CD14-positive monocyte (primary cell): ENCODE measurements at regions not wholly inside any gene's neighbourhood (a gene's known extent, or its start where the extent isn't known, plus 50 kb on each side); places are given as distances from the start of the nearest gene placed in this dataset.

Experiments used
- DNase-seq, 3 donors: peaks; one replicate each; pipeline ENCODE4 v3.0.0-alpha.2; 2011 to 2022
- H2AFZ ChIP-seq: 2 replicates; pipeline ENCODE4 v1.6.0; 2012; ENCODE audit warnings: mild to moderate bottlenecking, low read depth, low read length, inconsistent platforms; ENCODE audit not compliant: insufficient read depth, poor library complexity, severe bottlenecking
- H3K27ac ChIP-seq, 2 donors: 1 replicate in 1 of 2; 2 replicates in 1 of 2; pipeline ENCODE4 v1.5.1; 2012 to 2013; ENCODE audit warnings: low read length in 2 of 2, control low read depth in 1 of 2, inconsistent platforms in 1 of 2, low read depth in 1 of 2, mild to moderate bottlenecking in 1 of 2
- H3K27me3 ChIP-seq, 2 donors: one replicate each; pipeline versions ENCODE4 v1.6.0 to v1.6.1; 2011 to 2013; ENCODE audit warnings: low read length in 2 of 2; ENCODE audit not compliant: control insufficient read depth in 2 of 2, insufficient read depth in 2 of 2
- H3K36me3 ChIP-seq, 2 donors: replicated peaks in 1 of 2; 1 replicate in 1 of 2; 2 replicates in 1 of 2; pipeline versions ENCODE4 v1.5.1 to v1.6.1; 2012 to 2013; ENCODE audit warnings: low read length in 2 of 2, control low read depth in 1 of 2, inconsistent platforms in 1 of 2, mild to moderate bottlenecking in 1 of 2; ENCODE audit not compliant: insufficient read depth in 2 of 2, control insufficient read depth in 1 of 2
- H3K4me1 ChIP-seq, 2 donors: 1 replicate in 1 of 2; 2 replicates in 1 of 2; pipeline versions ENCODE4 v1.5.1 to v1.6.1; 2012 to 2013; ENCODE audit warnings: low read length in 2 of 2, control low read depth in 1 of 2, inconsistent platforms in 1 of 2, mild to moderate bottlenecking in 1 of 2, moderate library complexity in 1 of 2; ENCODE audit not compliant: insufficient read depth in 2 of 2, control insufficient read depth in 1 of 2
- H3K4me2 ChIP-seq: replicated peaks from 2 replicates; pipeline ENCODE3; 2012; ENCODE audit warnings: low read length, moderate library complexity, mild to moderate bottlenecking; ENCODE audit not compliant: poor library complexity, severe bottlenecking; ENCODE audit errors: extremely low read depth
- H3K4me3 ChIP-seq, 3 experiments: fragments of 200-600 bp in 1 of 3; sonication (generic) in 1 of 3; replicated peaks in 1 of 3; 1 replicate in 2 of 3; 2 replicates in 1 of 3; pipeline ENCODE4 v1.5.1; 2011 to 2013; ENCODE audit warnings: low read length in 3 of 3, mild to moderate bottlenecking in 3 of 3, control low read depth in 2 of 3, low read depth in 2 of 3, inconsistent platforms in 1 of 3, moderate library complexity in 1 of 3
- H3K79me2 ChIP-seq: 2 replicates; pipeline ENCODE4 v1.6.0; 2012; ENCODE audit warnings: mild to moderate bottlenecking, control low read depth, inconsistent platforms, low read length, moderate library complexity; ENCODE audit not compliant: insufficient read depth
- H3K9ac ChIP-seq: 2 replicates; pipeline ENCODE4 v1.6.0; 2017; ENCODE audit warnings: low read length, mild to moderate bottlenecking; ENCODE audit not compliant: insufficient read depth, poor library complexity, severe bottlenecking
- H3K9me3 ChIP-seq, 2 donors: replicated peaks in 1 of 2; 1 replicate in 1 of 2; 2 replicates in 1 of 2; pipeline versions ENCODE4 v1.5.1 to v1.6.1; 2012 to 2013; ENCODE audit warnings: low read length in 2 of 2, control low read depth in 1 of 2; ENCODE audit not compliant: control insufficient read depth in 1 of 2, insufficient read depth in 1 of 2
- H4K20me1 ChIP-seq: 2 replicates; pipeline ENCODE4 v1.6.0; 2012; ENCODE audit warnings: mild to moderate bottlenecking, low read length, control low read depth, moderate library complexity; ENCODE audit not compliant: insufficient read depth
- H3K27ac Mint-ChIP-seq, 7 donors: one replicate each; pipeline ENCODE4 v1.8.0; 2020; ENCODE audit warnings: mild to moderate bottlenecking in 7 of 7, mixed read lengths in 7 of 7, moderate library complexity in 6 of 7, inconsistent platforms in 2 of 7
- H3K27me3 Mint-ChIP-seq, 3 donors: one replicate each; pipeline ENCODE4 v1.8.0; 2021 to 2022; ENCODE audit warnings: low read depth in 3 of 3, mild to moderate bottlenecking in 3 of 3, mixed read lengths in 3 of 3, moderate library complexity in 3 of 3, inconsistent platforms in 1 of 3
- H3K36me3 Mint-ChIP-seq, 2 donors: one replicate each; pipeline ENCODE4 v1.8.0; 2020; ENCODE audit warnings: mixed read lengths in 2 of 2, inconsistent platforms in 1 of 2, mild to moderate bottlenecking in 1 of 2
- H3K4me1 Mint-ChIP-seq: one replicate; pipeline ENCODE4 v1.8.0; 2020; ENCODE audit warnings: mild to moderate bottlenecking, mixed read lengths
- H3K4me3 Mint-ChIP-seq, 2 donors: one replicate each; pipeline ENCODE4 v1.8.0; 2020; ENCODE audit warnings: mild to moderate bottlenecking in 2 of 2, mixed read lengths in 2 of 2, moderate library complexity in 1 of 2
- H3K9me3 Mint-ChIP-seq, 7 donors: one replicate each; pipeline ENCODE4 v1.8.0; 2020 to 2022; ENCODE audit warnings: mixed read lengths in 7 of 7, mild to moderate bottlenecking in 6 of 7, moderate library complexity in 6 of 7, inconsistent platforms in 2 of 7
- CTCF ChIP-seq: fragments of 200-600 bp; IDR thresholded peaks from one replicate; pipeline ENCODE4 v1.8.0; 2022; ENCODE audit warnings: antibody characterized with exemption, mild to moderate bottlenecking
- WGBS: methylation state at CpG from one replicate; pipeline ENCODE4 v1.1.5; 2013; ENCODE audit warnings: missing lambda C conversion rate; ENCODE audit not compliant: insufficient coverage; 5-methylcytosine and 5-hydroxymethylcytosine counted together
- intact Hi-C, 2 donors: fragments of 100-400 bp; cut with micrococcal nuclease; formaldehyde crosslinking; loops; one replicate each; pipeline versions ENCODE4 v1.15.0 to v1.15.1; 2023

GRCh38 chr20:57857969-57858368, 148.2 kb upstream of the PMEPA1 start:
- H3K9ac ChIP-seq: no peak overlapping the region
- no peak for DNase-seq
- intact Hi-C loops: no loop called here
- H3K27ac ChIP-seq: no peak overlapping the region
- no peak overlapping the region for H3K4me3 ChIP-seq
- Mint-ChIP-seq H3K27me3 (peaks cover 6 to 10% (median 6%) of the 10 kb centered on the region in 3 donors), H3K4me1 (no peaks in the 10 kb centered on the region), H3K27ac (no peak overlapping the region), H3K4me3 (no peak overlapping the region), H3K36me3 (no peaks in the 10 kb centered on the region), H3K9me3 (no peaks in the 10 kb centered on the region)
- no peaks in the 10 kb centered on the region for H4K20me1 ChIP-seq
- no peaks in the 10 kb centered on the region for H3K36me3 ChIP-seq
- no peaks in the 10 kb centered on the region for H3K79me2 ChIP-seq
- TF ChIP-seq CTCF: no peak
- H3K9me3 ChIP-seq: no peaks in the 10 kb centered on the region
- H2AFZ ChIP-seq: no peak overlapping the region
- no peaks in the 10 kb centered on the region for H3K27me3 ChIP-seq
- H3K4me2 ChIP-seq: no peak overlapping the region
- no peaks in the 10 kb centered on the region for H3K4me1 ChIP-seq
- no CpG with 5 or more reads among the region's 2 CpGs for WGBS

GRCh38 chr20:57857118-57857517, 147.3 kb upstream of the PMEPA1 start:
- Histone ChIP-seq H3K4me3 (no peak overlapping the region), H3K4me2 (no peak overlapping the region), H3K27me3 (no peaks in the 10 kb centered on the region), H3K27ac (no peak overlapping the region), H4K20me1 (no peaks in the 10 kb centered on the region), H3K4me1 (no peaks in the 10 kb centered on the region), H3K9ac (no peak overlapping the region), H3K36me3 (no peaks in the 10 kb centered on the region), H2AFZ (no peak overlapping the region), H3K79me2 (no peaks in the 10 kb centered on the region), H3K9me3 (no peaks in the 10 kb centered on the region)
- no peak for TF ChIP-seq CTCF
- Mint-ChIP-seq H3K4me1 (no peaks in the 10 kb centered on the region), H3K36me3 (no peaks in the 10 kb centered on the region), H3K9me3 (no peaks in the 10 kb centered on the region), H3K27ac (no peak overlapping the region), H3K27me3 (peaks cover 4 to 7% (median 6%) of the 10 kb centered on the region in 3 donors), H3K4me3 (no peak overlapping the region)
- no peak for DNase-seq
- intact Hi-C loops: no loop called here
- WGBS: 77% methylated on average over 2 of the region's 2 CpGs
